A673 (cell line): ENCODE measurements at regions not wholly inside any gene's neighbourhood (a gene's known extent, or its start where the extent isn't known, plus 50 kb on each side); places are given as distances from the start of the nearest gene placed in this dataset.

Experiments used
- CTCF ChIP-seq: fragments of 300-800, 200-600 bp; sonication (generic); conservative IDR thresholded peaks from 2 replicates; pipeline ENCODE4 v1.5.1; 2017; ENCODE audit warnings: low read depth, mild to moderate bottlenecking, antibody characterized with exemption, low read length, moderate library complexity, mixed read lengths
- EZH2 ChIP-seq: fragments of 200-600 bp; sonication (generic); IDR thresholded peaks from 2 replicates; pipeline ENCODE4 v1.6.1; 2017; ENCODE audit warnings: borderline replicate concordance, low read depth, mild to moderate bottlenecking, mixed read lengths, antibody characterized with exemption, low read length; ENCODE audit not compliant: poor library complexity, severe bottlenecking

- TF ChIP-seq CTCF (no peak), EZH2 (no peak)
These were observed 654.0 kb downstream of the COL12A1 start for GRCh38 chr6:74551896-74552295.
